Right renal cortex interstitium (tissue), 3 donors: ENCODE measurements at regions not wholly inside any gene's neighbourhood (a gene's known extent, or its start where the extent isn't known, plus 50 kb on each side); places are given as distances from the start of the nearest gene placed in this dataset.

Experiments
- DNase-seq, 3 donors: peaks; one replicate each; pipeline ENCODE4 v3.0.0-alpha.2; 2013; ENCODE audit warnings: low read depth in 3 of 3, low spot score in 2 of 3

GRCh38 chr5:61263072-61263471 is 69.0 kb upstream of the ZSWIM6 start:
- DNase-seq: no peak

GRCh38 chr5:61263561-61264272 is 68.3 kb upstream of the ZSWIM6 start:
- DNase-seq: no peak

GRCh38 chr5:61264273-61264661 is 67.8 kb upstream of the ZSWIM6 start:
- DNase-seq: no peak

GRCh38 chr5:61267116-61267515 is 64.9 kb upstream of the ZSWIM6 start:
- DNase-seq: no peak

GRCh38 chr5:61268871-61269270 is 63.2 kb upstream of the ZSWIM6 start:
- DNase-seq: no peak

GRCh38 chr5:61270510-61271165 is 61.4 kb upstream of the ZSWIM6 start:
- no peak for DNase-seq

GRCh38 chr5:61272688-61273087 is 59.4 kb upstream of the ZSWIM6 start:
- DNase-seq: no peak

GRCh38 chr5:61273279-61273975 is 58.6 kb upstream of the ZSWIM6 start:
- DNase-seq: no peak

GRCh38 chr5:61274511-61274911 is 57.5 kb upstream of the ZSWIM6 start:
- DNase-seq: no peak

GRCh38 chr5:61275841-61276240 is 56.2 kb upstream of the ZSWIM6 start:
- DNase-seq: no peak

- no peak for DNase-seq
These were observed 54.9 kb upstream of the ZSWIM6 start for GRCh38 chr5:61277190-61277589.

- no peak for DNase-seq
These were observed 54.3 kb upstream of the ZSWIM6 start for GRCh38 chr5:61277781-61278180.

- no peak for DNase-seq
These were observed 52.3 kb upstream of the ZSWIM6 start for GRCh38 chr5:61279725-61280124.

GRCh38 chr5:61280205-61280604 is 51.9 kb upstream of the ZSWIM6 start:
- DNase-seq: peak in 1 of 3 donors; percentile 41

- no peak for DNase-seq
These were observed 51.2 kb upstream of the ZSWIM6 start for GRCh38 chr5:61280761-61281427.

- DNase-seq: no peak
These were observed 50.4 kb upstream of the ZSWIM6 start for GRCh38 chr5:61281686-61282085.
